ENCODE measurements at regions not wholly inside any gene's neighbourhood (a gene's known extent, or its start where the extent isn't known, plus 50 kb on each side); places are given as distances from the start of the nearest gene placed in this dataset.
"Not testable (repeated sequence)": the region's sequence is repeated elsewhere in the genome, so short reads cannot be mapped to it uniquely, and the experiment has no call there.

GRCh38 chr19:30682999-30683536 lies 310.9 kb downstream of the ZNF536 start:
- peak; percentile 79 for DNase-seq (ENCODE audit: low spot score)

- no peak for DNase-seq (ENCODE audit: low spot score)
These were observed 310.2 kb downstream of the ZNF536 start for GRCh38 chr19:30682146-30682998.

GRCh38 chr19:30681162-30682100 lies 309.2 kb downstream of the ZNF536 start:
- DNase-seq (ENCODE audit: low spot score), result no peak

GRCh38 chr19:30680399-30680798 lies 308.2 kb downstream of the ZNF536 start:
- not testable (repeated sequence) for DNase-seq (ENCODE audit: low spot score)

- DNase-seq (ENCODE audit: low spot score), result no peak
These were observed 307.6 kb downstream of the ZNF536 start for GRCh38 chr19:30679789-30680188.

- DNase-seq (ENCODE audit: low spot score), result no peak
These were observed 307.0 kb downstream of the ZNF536 start for GRCh38 chr19:30679153-30679702.

GRCh38 chr19:30678168-30678567 lies 306.0 kb downstream of the ZNF536 start:
- no peak for DNase-seq (ENCODE audit: low spot score)

GRCh38 chr19:30677702-30678101 lies 305.5 kb downstream of the ZNF536 start:
- DNase-seq (ENCODE audit: low spot score), result no peak

- no peak for DNase-seq (ENCODE audit: low spot score)
These were observed 305.0 kb downstream of the ZNF536 start for GRCh38 chr19:30676990-30677679.

- DNase-seq (ENCODE audit: low spot score), result no peak
These were observed 302.9 kb downstream of the ZNF536 start for GRCh38 chr19:30675086-30675485.

GRCh38 chr19:30674656-30675055 lies 302.5 kb downstream of the ZNF536 start:
- no peak for DNase-seq (ENCODE audit: low spot score)

GRCh38 chr19:30673336-30673735 lies 301.2 kb downstream of the ZNF536 start:
- no peak for DNase-seq (ENCODE audit: low spot score)

- no peak for DNase-seq (ENCODE audit: low spot score)
These were observed 300.7 kb downstream of the ZNF536 start for GRCh38 chr19:30672926-30673325.

GRCh38 chr19:30671622-30672051 lies 299.5 kb downstream of the ZNF536 start:
- no peak for DNase-seq (ENCODE audit: low spot score)

GRCh38 chr19:30671367-30671619 lies 299.1 kb downstream of the ZNF536 start:
- no peak for DNase-seq (ENCODE audit: low spot score)

- DNase-seq (ENCODE audit: low spot score), result no peak
These were observed 298.6 kb downstream of the ZNF536 start for GRCh38 chr19:30670562-30671366.

- no peak for DNase-seq (ENCODE audit: low spot score)
These were observed 297.8 kb downstream of the ZNF536 start for GRCh38 chr19:30670011-30670329.

GRCh38 chr19:30669329-30670010 lies 297.3 kb downstream of the ZNF536 start:
- DNase-seq (ENCODE audit: low spot score), result peak; percentile 32

- no peak for DNase-seq (ENCODE audit: low spot score)
These were observed 296.5 kb downstream of the ZNF536 start for GRCh38 chr19:30668521-30669155.

GRCh38 chr19:30667746-30668145 lies 295.6 kb downstream of the ZNF536 start:
- DNase-seq (ENCODE audit: low spot score), result no peak

All from A172 (cell line).